Endothelial cell (in vitro differentiated cells): ENCODE measurements at regions not wholly inside any gene's neighbourhood (a gene's known extent, or its start where the extent isn't known, plus 50 kb on each side); places are given as distances from the start of the nearest gene placed in this dataset.

Source experiments
- DNase-seq: peaks from one replicate; pipeline ENCODE4 v3.0.0; 2021; ENCODE audit warnings: low spot score
- H3K27ac Mint-ChIP-seq: one replicate; pipeline ENCODE4 v1.8.0; 2021; ENCODE audit warnings: mixed read lengths, inconsistent platforms; ENCODE audit not compliant: unreplicated experiment
- H3K27me3 Mint-ChIP-seq: one replicate; pipeline ENCODE4 v1.8.0; 2021; ENCODE audit warnings: mild to moderate bottlenecking, moderate library complexity, mixed read lengths, inconsistent platforms; ENCODE audit not compliant: unreplicated experiment
- H3K36me3 Mint-ChIP-seq: one replicate; pipeline ENCODE4 v1.8.0; 2021; ENCODE audit warnings: mild to moderate bottlenecking, low read depth, mixed read lengths, inconsistent platforms; ENCODE audit not compliant: unreplicated experiment
- H3K4me1 Mint-ChIP-seq: one replicate; pipeline ENCODE4 v1.8.0; 2021; ENCODE audit warnings: mild to moderate bottlenecking, mixed read lengths, inconsistent platforms; ENCODE audit not compliant: unreplicated experiment
- H3K4me3 Mint-ChIP-seq: one replicate; pipeline ENCODE4 v1.8.0; 2021; ENCODE audit warnings: mild to moderate bottlenecking, mixed read lengths, inconsistent platforms; ENCODE audit not compliant: unreplicated experiment
- H3K9me3 Mint-ChIP-seq: one replicate; pipeline ENCODE4 v1.8.0; 2021; ENCODE audit warnings: mixed read lengths, inconsistent platforms; ENCODE audit not compliant: unreplicated experiment
- TF ChIP-seq, protein P1 (sequence below): fragments of 200-600 bp; sonication (generic); IDR thresholded peaks from one replicate; pipeline ENCODE4 v1.5.0; 2021; ENCODE audit warnings: antibody characterized with exemption; ENCODE audit not compliant: unreplicated experiment

DNA sequence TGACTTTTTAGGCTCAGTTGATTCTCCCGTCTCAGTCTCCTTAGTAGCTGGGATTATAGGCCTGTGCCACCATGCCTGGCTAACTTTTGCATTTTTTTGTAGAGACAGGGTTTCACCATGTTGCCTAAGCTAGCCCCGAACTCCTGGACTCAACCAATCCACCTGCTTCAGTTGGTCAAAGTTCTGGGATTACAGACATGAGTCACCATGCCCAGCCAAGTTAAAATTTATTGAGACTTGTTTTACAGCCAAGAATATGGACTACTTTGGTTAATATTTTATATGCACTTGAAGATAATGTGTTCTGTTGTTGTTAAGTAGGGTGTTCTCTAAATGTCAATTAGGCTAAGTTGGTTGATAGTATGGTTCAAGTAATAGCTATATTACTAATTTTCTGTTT, 58.7 kb downstream of the CYTL1 start:
- no peak for DNase-seq
- Mint-ChIP-seq H3K4me3 (no peak overlapping the region), H3K9me3 (peaks cover 8% of the 10 kb centered on the region), H3K27ac (no peak overlapping the region), H3K36me3 (peaks cover 6% of the 10 kb centered on the region), H3K4me1 (no peaks in the 10 kb centered on the region), H3K27me3 (peaks cover 1% of the 10 kb centered on the region)
- TF ChIP-seq, protein P1, sequence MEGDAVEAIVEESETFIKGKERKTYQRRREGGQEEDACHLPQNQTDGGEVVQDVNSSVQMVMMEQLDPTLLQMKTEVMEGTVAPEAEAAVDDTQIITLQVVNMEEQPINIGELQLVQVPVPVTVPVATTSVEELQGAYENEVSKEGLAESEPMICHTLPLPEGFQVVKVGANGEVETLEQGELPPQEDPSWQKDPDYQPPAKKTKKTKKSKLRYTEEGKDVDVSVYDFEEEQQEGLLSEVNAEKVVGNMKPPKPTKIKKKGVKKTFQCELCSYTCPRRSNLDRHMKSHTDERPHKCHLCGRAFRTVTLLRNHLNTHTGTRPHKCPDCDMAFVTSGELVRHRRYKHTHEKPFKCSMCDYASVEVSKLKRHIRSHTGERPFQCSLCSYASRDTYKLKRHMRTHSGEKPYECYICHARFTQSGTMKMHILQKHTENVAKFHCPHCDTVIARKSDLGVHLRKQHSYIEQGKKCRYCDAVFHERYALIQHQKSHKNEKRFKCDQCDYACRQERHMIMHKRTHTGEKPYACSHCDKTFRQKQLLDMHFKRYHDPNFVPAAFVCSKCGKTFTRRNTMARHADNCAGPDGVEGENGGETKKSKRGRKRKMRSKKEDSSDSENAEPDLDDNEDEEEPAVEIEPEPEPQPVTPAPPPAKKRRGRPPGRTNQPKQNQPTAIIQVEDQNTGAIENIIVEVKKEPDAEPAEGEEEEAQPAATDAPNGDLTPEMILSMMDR: no peak

DNA sequence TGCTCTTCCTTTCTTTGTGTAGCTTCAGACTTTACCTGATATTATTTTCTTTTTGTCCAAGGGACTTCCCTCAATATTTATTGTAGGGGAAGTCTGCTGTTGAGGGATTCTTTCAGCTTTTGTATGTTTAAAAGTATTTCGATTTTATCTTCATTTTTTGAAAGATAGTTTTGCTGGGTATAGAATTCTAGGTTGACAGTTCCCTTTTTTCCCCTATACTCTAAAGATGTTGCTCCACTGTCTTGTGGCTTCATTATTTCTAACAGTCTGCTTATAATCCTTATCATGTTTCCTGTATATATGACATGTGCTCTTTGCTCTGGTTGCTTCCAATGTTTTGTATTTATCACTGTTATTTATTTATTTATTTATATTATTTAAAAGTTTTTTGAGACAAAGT, 57.3 kb downstream of the CYTL1 start:
- H3K36me3 Mint-ChIP-seq: peaks cover 6% of the 10 kb centered on the region
- no peaks in the 10 kb centered on the region for H3K4me1 Mint-ChIP-seq
- peaks cover 1% of the 10 kb centered on the region for H3K27me3 Mint-ChIP-seq
- no peak overlapping the region for H3K27ac Mint-ChIP-seq
- peaks cover 8% of the 10 kb centered on the region for H3K9me3 Mint-ChIP-seq
- no peak overlapping the region for H3K4me3 Mint-ChIP-seq
- no peak for DNase-seq
- TF ChIP-seq, protein P1: no peak

DNA sequence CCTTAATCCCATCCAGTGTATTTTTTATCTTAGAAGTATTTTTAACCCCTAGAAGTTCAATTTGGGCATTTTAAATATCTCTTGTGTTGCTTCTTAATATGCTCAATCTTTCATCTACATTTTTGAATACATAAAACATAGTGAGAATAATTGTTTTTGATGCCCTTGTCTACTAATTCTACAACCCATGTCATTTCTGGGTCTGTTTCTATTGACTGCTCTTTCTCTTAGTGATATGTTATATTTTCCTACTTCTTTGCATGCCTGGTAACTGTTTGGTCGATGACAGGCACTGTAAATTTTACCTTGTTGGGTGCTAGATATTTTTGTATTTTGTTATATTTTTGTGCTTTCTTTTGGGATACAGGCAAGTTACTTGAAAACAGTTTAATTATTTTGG, 56.3 kb downstream of the CYTL1 start:
- peaks cover 8% of the 10 kb centered on the region for H3K9me3 Mint-ChIP-seq
- TF ChIP-seq, protein P1: no peak
- H3K27ac Mint-ChIP-seq: no peak overlapping the region

More for the DNA sequence above, 56.3 kb downstream of the CYTL1 start:
- Mint-ChIP-seq H3K27me3 (peaks cover 1% of the 10 kb centered on the region), H3K36me3 (peaks cover 6% of the 10 kb centered on the region), H3K4me3 (no peak overlapping the region), H3K4me1 (no peaks in the 10 kb centered on the region)
- no peak for DNase-seq
